CD8-positive, alpha-beta memory T cell (primary cell): ENCODE measurements at regions not wholly inside any gene's neighbourhood (a gene's known extent, or its start where the extent isn't known, plus 50 kb on each side); places are given as distances from the start of the nearest gene placed in this dataset.
A peak's percentile ranks its signal among the peaks of the same experiment; 100 is the strongest.

Experiments used
- CTCF ChIA-PET: fragments of 350-600 bp; sonication (Branson Sonifier 250); formaldehyde crosslinking; loops from one replicate; lab custom pipeline; 2021; ENCODE audit warnings: antibody characterized with exemption; lab: Charles Lee
- POLR2A ChIA-PET: fragments of 350-600 bp; sonication (Branson Sonifier 250); formaldehyde crosslinking; loops from one replicate; lab custom pipeline; 2021; ENCODE audit warnings: antibody characterized with exemption; lab: Charles Lee
- DNase-seq, 5 donors: peaks; one replicate each; pipeline versions ENCODE4 v3.0.0 to v3.0.0-alpha.2; 2020 to 2022; ENCODE audit warnings: mixed read lengths in 1 of 5
- H3K27ac ChIP-seq: one replicate; pipeline ENCODE4 v1.7.0; 2013; ENCODE audit warnings: low read depth, mild to moderate bottlenecking, low read length, moderate library complexity
- H3K27me3 ChIP-seq: 2 replicates; pipeline ENCODE4 v1.7.0; 2013; ENCODE audit warnings: low read length, mild to moderate bottlenecking; ENCODE audit not compliant: insufficient read depth, poor library complexity, severe bottlenecking
- H3K36me3 ChIP-seq: 2 replicates; pipeline ENCODE4 v1.7.0; 2013; ENCODE audit warnings: mild to moderate bottlenecking, low read length, moderate library complexity; ENCODE audit not compliant: insufficient read depth
- H3K4me1 ChIP-seq: 2 replicates; pipeline ENCODE4 v1.7.0; 2013; ENCODE audit warnings: mild to moderate bottlenecking, low read length, moderate library complexity; ENCODE audit not compliant: insufficient read depth
- H3K4me3 ChIP-seq: 2 replicates; pipeline ENCODE4 v1.7.0; 2013; ENCODE audit warnings: mild to moderate bottlenecking, low read length
- H3K9me3 ChIP-seq: 2 replicates; pipeline ENCODE4 v1.7.0; 2013; ENCODE audit warnings: mild to moderate bottlenecking, low read length
- H3K27ac Mint-ChIP-seq, 8 donors: one replicate each; pipeline ENCODE4 v1.8.0; 2020 to 2021; ENCODE audit warnings: mixed read lengths in 8 of 8, mild to moderate bottlenecking in 6 of 8, inconsistent platforms in 3 of 8, moderate library complexity in 3 of 8
- H3K27me3 Mint-ChIP-seq, 2 donors: one replicate each; pipeline ENCODE4 v1.8.0; 2020 to 2021; ENCODE audit warnings: mixed read lengths in 2 of 2, mild to moderate bottlenecking in 1 of 2, moderate library complexity in 1 of 2
- H3K36me3 Mint-ChIP-seq, 3 donors: one replicate each; pipeline ENCODE4 v1.8.0; 2020 to 2021; ENCODE audit warnings: mixed read lengths in 3 of 3, inconsistent platforms in 1 of 3, mild to moderate bottlenecking in 1 of 3
- H3K4me1 Mint-ChIP-seq, 3 donors: one replicate each; pipeline ENCODE4 v1.8.0; 2020 to 2021; ENCODE audit warnings: mixed read lengths in 3 of 3, inconsistent platforms in 1 of 3, mild to moderate bottlenecking in 1 of 3
- H3K4me3 Mint-ChIP-seq, 7 donors: one replicate each; pipeline ENCODE4 v1.8.0; 2020 to 2021; ENCODE audit warnings: mixed read lengths in 7 of 7, mild to moderate bottlenecking in 6 of 7, moderate library complexity in 4 of 7, inconsistent platforms in 2 of 7
- H3K9me3 Mint-ChIP-seq, 5 donors: one replicate each; pipeline ENCODE4 v1.8.0; 2020 to 2022; ENCODE audit warnings: mixed read lengths in 5 of 5, mild to moderate bottlenecking in 3 of 5, moderate library complexity in 2 of 5, inconsistent platforms in 1 of 5

GRCh38 chr2:33822964-33823363 is 223.9 kb upstream of the FAM98A start:
- H3K9me3 ChIP-seq: no peaks in the 10 kb centered on the region
- H3K4me1 ChIP-seq: no peaks in the 10 kb centered on the region
- Mint-ChIP-seq H3K27me3 (no peaks in the 10 kb centered on the region), H3K27ac (no peak overlapping the region), H3K4me1 (no peaks in the 10 kb centered on the region), H3K36me3 (no peaks in the 10 kb centered on the region), H3K9me3 (peaks cover 0 to 8% (median 6%) of the 10 kb centered on the region in 5 donors), H3K4me3 (no peak overlapping the region)
- POLR2A ChIA-PET: no interaction called here
- no peaks in the 10 kb centered on the region for H3K36me3 ChIP-seq
- CTCF ChIA-PET: no interaction called here
- H3K4me3 ChIP-seq: no peak overlapping the region
- no peak for DNase-seq
- no peak overlapping the region for H3K27ac ChIP-seq
- no peaks in the 10 kb centered on the region for H3K27me3 ChIP-seq

GRCh38 chr2:33812707-33813106 is 213.6 kb upstream of the FAM98A start:
- CTCF ChIA-PET: no interaction called here
- Histone ChIP-seq H3K9me3 (no peaks in the 10 kb centered on the region), H3K27ac (no peak overlapping the region), H3K4me3 (no peak overlapping the region), H3K36me3 (no peaks in the 10 kb centered on the region), H3K4me1 (no peaks in the 10 kb centered on the region), H3K27me3 (no peaks in the 10 kb centered on the region)
- H3K27ac Mint-ChIP-seq: no peak overlapping the region
- H3K27me3 Mint-ChIP-seq: peaks cover 0 to 5% of the 10 kb centered on the region in 2 donors
- H3K4me3 Mint-ChIP-seq: no peak overlapping the region
- POLR2A ChIA-PET: no interaction called here
- no peaks in the 10 kb centered on the region for H3K36me3 Mint-ChIP-seq
- no peaks in the 10 kb centered on the region for H3K4me1 Mint-ChIP-seq
- DNase-seq: no peak
- no peaks in the 10 kb centered on the region for H3K9me3 Mint-ChIP-seq

GRCh38 chr2:33810046-33810835 is 211.1 kb upstream of the FAM98A start:
- ChIA-PET POLR2A (no interaction called here), CTCF (no interaction called here)
- H3K4me3 Mint-ChIP-seq: no peak overlapping the region
- H3K27me3 ChIP-seq: no peaks in the 10 kb centered on the region
- no peak overlapping the region for H3K27ac Mint-ChIP-seq
- no peaks in the 10 kb centered on the region for H3K4me1 Mint-ChIP-seq
- no peaks in the 10 kb centered on the region for H3K36me3 Mint-ChIP-seq
- H3K9me3 ChIP-seq: no peaks in the 10 kb centered on the region
- DNase-seq: no peak
- H3K4me3 ChIP-seq: no peak overlapping the region
- no peaks in the 10 kb centered on the region for H3K4me1 ChIP-seq
- no peaks in the 10 kb centered on the region for H3K9me3 Mint-ChIP-seq
- no peak overlapping the region for H3K27ac ChIP-seq
- H3K36me3 ChIP-seq: no peaks in the 10 kb centered on the region
- H3K27me3 Mint-ChIP-seq: peaks cover 0 to 5% of the 10 kb centered on the region in 2 donors

- no peaks in the 10 kb centered on the region for H3K36me3 Mint-ChIP-seq
- POLR2A ChIA-PET: no interaction called here
Observed at GRCh38 chr2:33806041-33806440, 206.9 kb upstream of the FAM98A start.

GRCh38 chr2:33804155-33804554 is 205.1 kb upstream of the FAM98A start:
- H3K4me1 Mint-ChIP-seq: no peaks in the 10 kb centered on the region
- H3K27ac Mint-ChIP-seq: no peak overlapping the region
- H3K27me3 Mint-ChIP-seq: peaks cover 0 to 3% of the 10 kb centered on the region in 2 donors
- ChIA-PET CTCF (no interaction called here), POLR2A (no interaction called here)
- no peak overlapping the region for H3K4me3 Mint-ChIP-seq
- DNase-seq: no peak
- no peak overlapping the region for H3K27ac ChIP-seq
- H3K9me3 ChIP-seq: no peaks in the 10 kb centered on the region
- H3K36me3 ChIP-seq: no peaks in the 10 kb centered on the region
- H3K36me3 Mint-ChIP-seq: no peaks in the 10 kb centered on the region
- H3K4me1 ChIP-seq: no peaks in the 10 kb centered on the region
- H3K27me3 ChIP-seq: no peaks in the 10 kb centered on the region
- peaks cover 0 to 3% (median 0%) of the 10 kb centered on the region in 5 donors for H3K9me3 Mint-ChIP-seq
- H3K4me3 ChIP-seq: no peak overlapping the region

More at GRCh38 chr2:33806041-33806440, 206.9 kb upstream of the FAM98A start:
- Histone ChIP-seq H3K9me3 (no peaks in the 10 kb centered on the region), H3K4me1 (no peaks in the 10 kb centered on the region), H3K27ac (no peak overlapping the region), H3K4me3 (no peak overlapping the region), H3K27me3 (no peaks in the 10 kb centered on the region), H3K36me3 (no peaks in the 10 kb centered on the region)
- H3K4me1 Mint-ChIP-seq: no peaks in the 10 kb centered on the region
- H3K4me3 Mint-ChIP-seq: no peak overlapping the region
- no peak overlapping the region for H3K27ac Mint-ChIP-seq
- CTCF ChIA-PET: no interaction called here
- peaks cover 0 to 3% of the 10 kb centered on the region in 2 donors for H3K27me3 Mint-ChIP-seq
- H3K9me3 Mint-ChIP-seq: no peaks in the 10 kb centered on the region
- DNase-seq: no peak

GRCh38 chr2:33796511-33796910 is 197.4 kb upstream of the FAM98A start:
- H3K27me3 ChIP-seq: no peaks in the 10 kb centered on the region
- no peak overlapping the region for H3K4me3 ChIP-seq
- no peaks in the 10 kb centered on the region for H3K4me1 Mint-ChIP-seq
- peaks cover 0 to 3% (median 0%) of the 10 kb centered on the region in 5 donors for H3K9me3 Mint-ChIP-seq
- no peak overlapping the region for H3K27ac ChIP-seq
- no peaks in the 10 kb centered on the region for H3K9me3 ChIP-seq
- H3K27ac Mint-ChIP-seq: no peak overlapping the region
- no peaks in the 10 kb centered on the region for H3K36me3 ChIP-seq
- ChIA-PET CTCF (no interaction called here), POLR2A (no interaction called here)
- no peak overlapping the region for H3K4me3 Mint-ChIP-seq
- H3K4me1 ChIP-seq: no peaks in the 10 kb centered on the region
- H3K36me3 Mint-ChIP-seq: no peaks in the 10 kb centered on the region
- H3K27me3 Mint-ChIP-seq: peaks cover 1 to 6% of the 10 kb centered on the region in 2 donors
- no peak for DNase-seq

- peaks cover 1 to 6% of the 10 kb centered on the region in 2 donors for H3K27me3 Mint-ChIP-seq
- ChIA-PET POLR2A (no interaction called here), CTCF (no interaction called here)
- H3K27ac ChIP-seq: no peak overlapping the region
- no peaks in the 10 kb centered on the region for H3K36me3 Mint-ChIP-seq
- H3K9me3 ChIP-seq: no peaks in the 10 kb centered on the region
- H3K4me1 ChIP-seq: no peaks in the 10 kb centered on the region
- H3K4me1 Mint-ChIP-seq: no peaks in the 10 kb centered on the region
- H3K4me3 Mint-ChIP-seq: no peak overlapping the region
- no peak overlapping the region for H3K27ac Mint-ChIP-seq
- no peak overlapping the region for H3K4me3 ChIP-seq
- no peaks in the 10 kb centered on the region for H3K9me3 Mint-ChIP-seq
- H3K27me3 ChIP-seq: no peaks in the 10 kb centered on the region
- DNase-seq: no peak
- no peaks in the 10 kb centered on the region for H3K36me3 ChIP-seq
Observed at GRCh38 chr2:33791625-33792024, 192.5 kb upstream of the FAM98A start.

- H3K4me1 ChIP-seq: no peaks in the 10 kb centered on the region
- H3K36me3 ChIP-seq: no peaks in the 10 kb centered on the region
- no peaks in the 10 kb centered on the region for H3K4me1 Mint-ChIP-seq
- H3K9me3 ChIP-seq: no peaks in the 10 kb centered on the region
- H3K36me3 Mint-ChIP-seq: no peaks in the 10 kb centered on the region
- H3K27me3 ChIP-seq: no peaks in the 10 kb centered on the region
- H3K4me3 ChIP-seq: no peak overlapping the region
- DNase-seq: no peak
- CTCF ChIA-PET: no interaction called here
- POLR2A ChIA-PET: no interaction called here
- H3K9me3 Mint-ChIP-seq: no peaks in the 10 kb centered on the region
- H3K4me3 Mint-ChIP-seq: no peak overlapping the region
- H3K27ac ChIP-seq: no peak overlapping the region
- H3K27ac Mint-ChIP-seq: peak overlapping the region in 1 of 8 donors; percentile 10
- peaks cover 0 to 6% of the 10 kb centered on the region in 2 donors for H3K27me3 Mint-ChIP-seq
Observed at GRCh38 chr2:33788044-33788443, 188.9 kb upstream of the FAM98A start.
